ENCODE measurements at regions not wholly inside any gene's neighbourhood (a gene's known extent, or its start where the extent isn't known, plus 50 kb on each side); places are given as distances from the start of the nearest gene placed in this dataset.
A peak's percentile ranks its signal among the peaks of the same experiment; 100 is the strongest.

DNA sequence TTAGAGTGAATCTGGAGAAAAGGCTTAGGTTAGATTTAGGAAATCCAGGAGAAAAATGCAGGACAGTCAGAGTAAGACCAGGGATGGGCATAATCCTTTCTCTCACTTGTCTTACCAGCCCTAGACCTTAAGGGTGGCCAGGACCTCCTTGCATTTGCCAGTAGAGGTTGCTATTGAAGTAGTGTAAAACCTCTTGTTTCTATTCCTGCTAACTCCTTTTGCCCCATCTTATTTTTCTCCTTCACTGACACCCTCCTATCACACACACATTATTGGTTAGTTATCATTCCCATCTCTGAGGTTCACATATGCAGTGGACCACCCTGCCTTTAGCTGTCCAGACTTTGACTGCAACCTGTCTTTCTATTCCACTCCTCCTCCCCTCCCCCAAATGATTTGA, 75.0 kb upstream of the MACF1 start:
- DNase-seq (no peak), ATAC-seq (peak; percentile 4)
- no peaks in the 10 kb centered on the region for H3K36me3 ChIP-seq (ENCODE audit: low read depth)
- H3K4me1 ChIP-seq (ENCODE audit: low read depth): peaks cover 59% of the 10 kb centered on the region
- H3K9me3 ChIP-seq: no peaks in the 10 kb centered on the region
- no peak for TF ChIP-seq CTCF (IDR thresholded peaks at IDR 0.05)
- intact Hi-C loops (cut with DNase I, micrococcal nuclease): no loop called here
- H3K4me3 ChIP-seq: no peak overlapping the region

DNA sequence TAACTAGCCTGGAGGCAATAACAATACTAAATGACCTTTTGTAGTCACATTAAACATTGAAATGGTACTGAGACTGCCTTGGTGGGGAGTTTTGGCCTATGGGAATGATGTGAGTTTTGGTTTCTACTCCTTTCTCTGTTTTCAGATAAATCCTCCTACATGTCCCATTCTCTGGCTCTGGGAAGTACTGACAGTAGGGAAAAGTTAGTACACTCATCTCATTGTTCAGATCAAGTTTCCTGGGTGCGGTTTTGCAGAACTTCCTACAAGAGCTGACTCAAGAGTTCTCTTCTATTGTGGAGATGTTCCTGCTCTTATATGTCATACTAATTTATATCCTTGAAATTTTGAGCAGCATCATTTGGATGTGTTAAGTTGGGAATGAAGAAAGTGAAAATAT, 74.2 kb upstream of the MACF1 start:
- Histone ChIP-seq H3K4me1 (ENCODE audit: low read depth) (peaks cover 59% of the 10 kb centered on the region), H3K9me3 (no peaks in the 10 kb centered on the region), H3K4me3 (no peak overlapping the region), H3K36me3 (ENCODE audit: low read depth) (no peaks in the 10 kb centered on the region)
- intact Hi-C loops (cut with DNase I, micrococcal nuclease): no loop called here
- DNase-seq (no peak), ATAC-seq (peak; percentile 53)
- TF ChIP-seq CTCF (IDR thresholded peaks at IDR 0.05): no peak

DNA sequence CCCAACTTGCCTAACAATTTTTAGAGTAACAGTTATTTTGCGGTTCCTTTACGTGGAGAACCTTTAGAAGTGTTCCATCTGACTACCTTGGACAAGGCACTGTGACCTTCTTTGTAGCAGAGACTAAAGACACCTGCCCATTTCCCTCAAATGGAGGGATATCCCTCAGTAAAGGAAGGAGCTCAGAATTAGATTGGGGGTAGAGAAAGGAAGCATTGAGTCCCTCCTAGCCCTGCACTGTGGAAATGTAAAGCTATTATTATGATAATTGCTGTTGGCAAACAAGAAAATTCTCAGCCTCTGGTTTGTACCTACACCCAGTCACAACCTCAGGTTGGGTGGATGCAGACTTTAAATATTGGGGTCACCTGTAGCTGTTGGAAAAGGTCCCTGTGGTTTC, 72.6 kb upstream of the MACF1 start:
- no peaks in the 10 kb centered on the region for H3K36me3 ChIP-seq (ENCODE audit: low read depth)
- no peak overlapping the region for H3K4me3 ChIP-seq
- H3K9me3 ChIP-seq: no peaks in the 10 kb centered on the region
- DNase-seq (no peak), ATAC-seq (no peak)
- intact Hi-C loops (cut with DNase I, micrococcal nuclease): no loop called here
- TF ChIP-seq CTCF (IDR thresholded peaks at IDR 0.05): no peak
- peaks cover 52% of the 10 kb centered on the region for H3K4me1 ChIP-seq (ENCODE audit: low read depth)

GRCh38 chr1:39132505-39133339, 71.8 kb upstream of the MACF1 start:
- ATAC-seq (peak; percentile 81), DNase-seq (peak; percentile 75 to 80 (median 77))

GRCh38 chr1:39133340-39133684, 71.2 kb upstream of the MACF1 start:
- H3K4me1 ChIP-seq (ENCODE audit: low read depth): peaks cover 38% of the 10 kb centered on the region
- intact Hi-C loops (cut with DNase I, micrococcal nuclease): no loop called here

More at GRCh38 chr1:39132505-39133339, 71.8 kb upstream of the MACF1 start:
- peaks cover 44% of the 10 kb centered on the region for H3K4me1 ChIP-seq (ENCODE audit: low read depth)
- intact Hi-C loops (cut with DNase I, micrococcal nuclease): no loop called here
- no peak overlapping the region for H3K4me3 ChIP-seq
- peak; percentile 16 for TF ChIP-seq CTCF (IDR thresholded peaks at IDR 0.05)
- H3K9me3 ChIP-seq: no peaks in the 10 kb centered on the region
- H3K36me3 ChIP-seq (ENCODE audit: low read depth): no peaks in the 10 kb centered on the region

More at GRCh38 chr1:39133340-39133684, 71.2 kb upstream of the MACF1 start:
- ATAC-seq (no peak), DNase-seq (no peak)
- Histone ChIP-seq H3K9me3 (no peaks in the 10 kb centered on the region), H3K36me3 (ENCODE audit: low read depth) (no peaks in the 10 kb centered on the region), H3K4me3 (no peak overlapping the region)
- no peak for TF ChIP-seq CTCF (IDR thresholded peaks at IDR 0.05)

Data from mucosa of descending colon (tissue), 3 donors.